ENCODE measurements at regions not wholly inside any gene's neighbourhood (a gene's known extent, or its start where the extent isn't known, plus 50 kb on each side); places are given as distances from the start of the nearest gene placed in this dataset.

DNA sequence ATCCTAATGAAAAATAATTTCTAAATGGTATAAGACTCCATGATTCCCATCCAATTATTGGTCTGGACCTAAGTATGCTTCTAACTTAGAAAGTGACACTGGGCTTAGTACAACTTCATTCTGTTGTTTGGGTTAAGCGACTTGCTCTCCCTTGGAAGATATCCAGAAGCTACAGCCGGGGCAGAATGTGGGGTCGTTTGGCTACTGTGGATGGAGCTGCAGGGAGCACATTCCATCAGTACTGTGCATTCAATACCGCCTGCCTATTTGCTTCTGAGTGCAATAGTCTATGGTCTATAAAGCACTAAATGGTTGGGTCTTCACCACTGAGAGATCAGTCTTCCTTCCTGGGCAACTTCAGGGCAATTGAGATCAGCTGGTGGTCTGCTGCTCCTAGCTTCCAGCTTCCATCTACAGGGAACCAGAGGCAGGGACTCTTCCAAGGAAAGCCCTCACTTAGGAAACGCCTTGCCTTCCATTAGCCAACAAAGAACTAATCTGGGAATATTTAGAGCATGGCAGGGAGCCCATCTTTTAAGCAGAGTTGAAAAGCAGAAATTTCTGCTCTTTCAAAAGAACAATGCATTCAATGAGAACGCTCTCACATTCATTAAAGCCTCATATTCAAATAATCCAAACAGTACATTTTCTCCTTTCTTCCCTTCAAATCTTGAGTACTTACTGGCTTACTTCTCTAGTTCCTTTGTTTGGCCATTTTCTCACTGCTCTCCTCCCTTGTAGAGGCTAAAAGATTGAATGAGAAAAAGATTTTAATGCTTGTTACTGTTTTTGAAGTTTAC, 1049.9 kb upstream of the TENM3 start:
- no peak for DNase-seq (ENCODE audit: low read depth)
- no peak overlapping the region for H3K4me3 ChIP-seq (ENCODE audit: low read depth, low read length)
- TF ChIP-seq, protein P1, sequence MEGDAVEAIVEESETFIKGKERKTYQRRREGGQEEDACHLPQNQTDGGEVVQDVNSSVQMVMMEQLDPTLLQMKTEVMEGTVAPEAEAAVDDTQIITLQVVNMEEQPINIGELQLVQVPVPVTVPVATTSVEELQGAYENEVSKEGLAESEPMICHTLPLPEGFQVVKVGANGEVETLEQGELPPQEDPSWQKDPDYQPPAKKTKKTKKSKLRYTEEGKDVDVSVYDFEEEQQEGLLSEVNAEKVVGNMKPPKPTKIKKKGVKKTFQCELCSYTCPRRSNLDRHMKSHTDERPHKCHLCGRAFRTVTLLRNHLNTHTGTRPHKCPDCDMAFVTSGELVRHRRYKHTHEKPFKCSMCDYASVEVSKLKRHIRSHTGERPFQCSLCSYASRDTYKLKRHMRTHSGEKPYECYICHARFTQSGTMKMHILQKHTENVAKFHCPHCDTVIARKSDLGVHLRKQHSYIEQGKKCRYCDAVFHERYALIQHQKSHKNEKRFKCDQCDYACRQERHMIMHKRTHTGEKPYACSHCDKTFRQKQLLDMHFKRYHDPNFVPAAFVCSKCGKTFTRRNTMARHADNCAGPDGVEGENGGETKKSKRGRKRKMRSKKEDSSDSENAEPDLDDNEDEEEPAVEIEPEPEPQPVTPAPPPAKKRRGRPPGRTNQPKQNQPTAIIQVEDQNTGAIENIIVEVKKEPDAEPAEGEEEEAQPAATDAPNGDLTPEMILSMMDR (IDR thresholded peaks at IDR 0.05; ENCODE audit: control insufficient read depth, extremely low read depth, insufficient read depth): no peak

DNA sequence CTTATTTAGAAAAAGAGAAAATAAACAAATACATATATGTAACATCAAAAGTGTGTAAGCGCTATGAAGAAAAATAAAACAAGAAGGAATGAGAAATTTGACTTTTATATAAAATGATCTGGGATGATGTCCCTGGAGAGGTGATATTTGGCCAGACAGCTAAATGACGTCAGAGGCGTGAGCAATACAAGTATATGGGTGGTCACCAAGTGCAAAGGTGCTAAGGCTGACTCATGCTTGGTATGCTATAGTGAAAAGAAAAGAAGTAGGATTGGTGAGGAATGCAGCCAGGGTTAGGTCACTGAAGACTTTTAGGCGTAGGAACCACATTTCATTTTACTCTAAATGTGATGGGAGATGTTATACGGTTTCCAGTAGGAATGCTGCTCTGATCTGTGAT, 1049.1 kb upstream of the TENM3 start:
- no peak for DNase-seq (ENCODE audit: low read depth)
- TF ChIP-seq, protein P1 (IDR thresholded peaks at IDR 0.05; ENCODE audit: control insufficient read depth, extremely low read depth, insufficient read depth): no peak
- no peak overlapping the region for H3K4me3 ChIP-seq (ENCODE audit: low read depth, low read length)

DNA sequence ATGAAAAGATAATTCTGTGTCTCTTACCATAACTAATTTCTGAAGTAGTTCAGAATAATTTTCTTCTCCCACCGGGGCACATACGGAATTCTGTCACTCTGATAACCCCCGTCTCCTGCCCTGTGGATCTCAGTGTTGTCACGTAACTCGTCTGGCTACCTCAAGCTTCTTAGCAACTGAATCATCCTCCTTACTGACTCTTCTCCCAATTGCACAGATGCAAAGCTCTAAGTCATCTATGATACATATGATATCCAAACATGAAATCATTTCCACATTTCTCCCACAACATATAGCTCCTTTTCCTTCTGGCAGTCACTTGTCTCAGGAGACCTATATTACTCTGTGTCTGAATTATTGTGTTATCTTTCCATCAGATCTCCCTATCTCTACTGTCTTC, 1043.1 kb upstream of the TENM3 start:
- no peak for DNase-seq (ENCODE audit: low read depth)
- TF ChIP-seq, protein P1 (IDR thresholded peaks at IDR 0.05; ENCODE audit: control insufficient read depth, extremely low read depth, insufficient read depth): no peak
- H3K4me3 ChIP-seq (ENCODE audit: low read depth, low read length): no peak overlapping the region

DNA sequence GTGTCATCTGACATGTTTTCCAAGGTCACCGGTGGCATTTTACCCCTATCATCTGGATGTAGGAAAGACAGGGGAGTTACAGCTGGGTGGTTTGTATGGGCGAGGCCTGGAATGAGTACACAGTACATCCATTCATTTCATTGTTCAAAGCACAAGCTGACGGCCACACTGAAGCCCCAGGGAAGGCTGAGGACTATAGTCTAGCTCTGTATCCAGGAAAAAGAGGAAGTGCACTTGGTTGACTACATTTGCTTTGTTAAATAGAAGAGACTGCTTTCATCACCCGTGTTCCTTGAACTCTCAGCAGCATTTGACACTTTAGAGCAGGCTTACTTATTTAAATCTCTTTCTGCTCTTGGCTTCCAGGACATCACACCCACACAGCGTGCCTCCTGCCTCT, 1041.0 kb upstream of the TENM3 start:
- no peak for DNase-seq (ENCODE audit: low read depth)
- TF ChIP-seq, protein P1 (IDR thresholded peaks at IDR 0.05; ENCODE audit: control insufficient read depth, extremely low read depth, insufficient read depth): no peak
- H3K4me3 ChIP-seq (ENCODE audit: low read depth, low read length): no peak overlapping the region

DNA sequence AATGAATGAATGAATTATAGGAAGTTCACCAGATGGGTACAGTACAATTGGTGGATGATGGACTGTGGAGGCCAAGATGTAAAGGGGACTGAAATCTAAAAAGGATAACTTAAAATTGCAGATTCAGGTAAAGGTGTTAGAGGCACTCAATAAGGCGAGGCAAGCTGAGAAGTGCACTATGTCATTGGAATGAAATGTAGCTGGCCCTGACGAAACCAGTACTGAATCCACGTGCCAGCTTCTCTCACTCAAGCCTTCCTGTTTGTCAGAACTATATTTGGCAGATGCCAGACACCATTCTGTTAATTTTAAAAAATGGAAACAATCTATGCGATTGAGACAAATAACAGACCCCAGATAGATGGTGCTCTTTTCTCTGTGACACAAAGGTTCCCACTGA, 1039.1 kb upstream of the TENM3 start:
- DNase-seq (ENCODE audit: low read depth): no peak
- TF ChIP-seq, protein P1 (IDR thresholded peaks at IDR 0.05; ENCODE audit: control insufficient read depth, extremely low read depth, insufficient read depth): no peak
- H3K4me3 ChIP-seq (ENCODE audit: low read depth, low read length): no peak overlapping the region

DNA sequence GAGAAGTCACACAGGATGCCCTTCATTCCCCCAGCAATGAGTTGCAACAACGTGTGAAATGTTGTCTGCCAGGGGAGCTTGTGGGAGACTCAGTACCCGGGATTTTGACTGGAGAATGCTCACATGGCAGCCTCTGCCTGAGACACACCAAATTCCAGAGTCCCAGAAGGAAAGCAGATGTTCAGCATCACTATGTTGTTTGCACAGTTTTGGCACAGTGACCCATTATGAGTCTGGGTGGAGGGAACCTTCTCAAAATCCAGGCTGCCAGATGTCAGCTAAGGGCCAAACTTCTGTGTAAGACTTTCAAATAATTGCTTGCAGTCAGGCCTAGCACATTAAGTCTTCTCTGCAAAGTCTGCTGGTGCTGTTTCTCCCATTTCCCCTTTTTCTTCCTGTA, 1029.7 kb upstream of the TENM3 start:
- DNase-seq (ENCODE audit: low read depth): no peak
- H3K4me3 ChIP-seq (ENCODE audit: low read depth, low read length): no peak overlapping the region
- TF ChIP-seq, protein P1 (IDR thresholded peaks at IDR 0.05; ENCODE audit: control insufficient read depth, extremely low read depth, insufficient read depth): no peak

DNA sequence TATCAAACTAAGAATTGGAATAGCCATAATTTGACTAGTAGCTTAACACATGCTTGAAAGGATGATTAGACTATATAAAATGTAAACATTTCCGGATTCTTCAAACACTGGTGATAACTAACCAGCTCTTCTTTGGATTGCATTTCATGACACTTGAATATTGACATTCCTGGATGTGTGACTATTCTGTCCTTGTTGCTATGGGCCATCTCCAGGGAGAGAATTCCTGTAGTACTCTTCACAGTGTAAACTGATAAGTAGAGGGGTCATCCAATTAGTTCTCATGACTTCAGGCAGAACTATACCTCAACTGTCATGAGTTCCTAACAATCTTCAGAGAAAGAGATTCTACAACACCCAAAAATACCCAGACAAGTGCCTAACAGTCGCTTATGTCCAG, 1026.7 kb upstream of the TENM3 start:
- TF ChIP-seq, protein P1 (IDR thresholded peaks at IDR 0.05; ENCODE audit: control insufficient read depth, extremely low read depth, insufficient read depth): no peak

More for the DNA sequence above, 1026.7 kb upstream of the TENM3 start:
- no peak overlapping the region for H3K4me3 ChIP-seq (ENCODE audit: low read depth, low read length)
- no peak for DNase-seq (ENCODE audit: low read depth)

All from LNCaP clone FGC (cell line).